22Rv1 (cell line): ENCODE measurements at regions not wholly inside any gene's neighbourhood (a gene's known extent, or its start where the extent isn't known, plus 50 kb on each side); places are given as distances from the start of the nearest gene placed in this dataset.

Experiments
- CTCF ChIP-seq: fragments of 450-650 bp; IDR thresholded peaks from 2 replicates; pipeline ENCODE4 v1.5.1; 2017; ENCODE audit warnings: mild to moderate bottlenecking
- ZFX ChIP-seq: fragments of 450-650 bp; IDR thresholded peaks from 2 replicates; pipeline ENCODE4 v1.6.1; 2017; ENCODE audit warnings: antibody characterized with exemption, borderline replicate concordance

GRCh38 chr15:29910068-29910467 is 87.8 kb upstream of the TJP1 start:
- TF ChIP-seq CTCF: no peak
- no peak for TF ChIP-seq ZFX
